ENCODE measurements at regions not wholly inside any gene's neighbourhood (a gene's known extent, or its start where the extent isn't known, plus 50 kb on each side); places are given as distances from the start of the nearest gene placed in this dataset.
"Not testable (repeated sequence)": the region's sequence is repeated elsewhere in the genome, so short reads cannot be mapped to it uniquely, and the experiment has no call there.

DNA sequence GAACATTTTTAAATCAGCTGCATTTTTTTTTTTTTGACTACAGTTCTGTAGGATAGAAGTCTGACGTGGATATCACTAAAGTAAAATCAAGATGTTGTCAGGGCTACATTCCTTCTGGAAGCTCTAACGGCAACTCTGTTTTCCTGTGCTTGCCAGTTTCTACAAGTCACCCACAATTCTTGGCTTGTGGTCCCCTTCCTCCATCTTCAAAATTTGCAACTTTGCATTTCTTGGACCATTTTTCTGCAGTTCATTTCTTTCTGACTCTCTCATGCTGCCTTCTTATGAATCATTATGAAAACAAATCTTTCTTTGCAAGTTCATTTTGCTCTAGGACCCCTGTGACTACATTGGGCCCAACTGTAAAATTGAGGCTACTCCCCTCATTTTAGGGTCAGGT is 367.9 kb downstream of the DSC3 start:
- Histone ChIP-seq H3K9me3 (no peaks in the 10 kb centered on the region), H3K27ac (no peak overlapping the region), H3K4me3 (no peak overlapping the region), H3K27me3 (no peaks in the 10 kb centered on the region), H3K4me1 (no peaks in the 10 kb centered on the region), H3K36me3 (no peaks in the 10 kb centered on the region)
- DNase-seq (ENCODE audit: low spot score in 2 of 2) = no peak
- TF ChIP-seq POLR2A (IDR thresholded peaks at IDR 0.05) = no peak
- no peak for TF ChIP-seq POLR2AphosphoS5 (IDR thresholded peaks at IDR 0.05)
- no peak for TF ChIP-seq EP300 (IDR thresholded peaks at IDR 0.05)
- TF ChIP-seq, protein P1, sequence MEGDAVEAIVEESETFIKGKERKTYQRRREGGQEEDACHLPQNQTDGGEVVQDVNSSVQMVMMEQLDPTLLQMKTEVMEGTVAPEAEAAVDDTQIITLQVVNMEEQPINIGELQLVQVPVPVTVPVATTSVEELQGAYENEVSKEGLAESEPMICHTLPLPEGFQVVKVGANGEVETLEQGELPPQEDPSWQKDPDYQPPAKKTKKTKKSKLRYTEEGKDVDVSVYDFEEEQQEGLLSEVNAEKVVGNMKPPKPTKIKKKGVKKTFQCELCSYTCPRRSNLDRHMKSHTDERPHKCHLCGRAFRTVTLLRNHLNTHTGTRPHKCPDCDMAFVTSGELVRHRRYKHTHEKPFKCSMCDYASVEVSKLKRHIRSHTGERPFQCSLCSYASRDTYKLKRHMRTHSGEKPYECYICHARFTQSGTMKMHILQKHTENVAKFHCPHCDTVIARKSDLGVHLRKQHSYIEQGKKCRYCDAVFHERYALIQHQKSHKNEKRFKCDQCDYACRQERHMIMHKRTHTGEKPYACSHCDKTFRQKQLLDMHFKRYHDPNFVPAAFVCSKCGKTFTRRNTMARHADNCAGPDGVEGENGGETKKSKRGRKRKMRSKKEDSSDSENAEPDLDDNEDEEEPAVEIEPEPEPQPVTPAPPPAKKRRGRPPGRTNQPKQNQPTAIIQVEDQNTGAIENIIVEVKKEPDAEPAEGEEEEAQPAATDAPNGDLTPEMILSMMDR (IDR thresholded peaks at IDR 0.05) = no peak
- 41% methylated on average over 2 of the region's 2 CpGs for WGBS

DNA sequence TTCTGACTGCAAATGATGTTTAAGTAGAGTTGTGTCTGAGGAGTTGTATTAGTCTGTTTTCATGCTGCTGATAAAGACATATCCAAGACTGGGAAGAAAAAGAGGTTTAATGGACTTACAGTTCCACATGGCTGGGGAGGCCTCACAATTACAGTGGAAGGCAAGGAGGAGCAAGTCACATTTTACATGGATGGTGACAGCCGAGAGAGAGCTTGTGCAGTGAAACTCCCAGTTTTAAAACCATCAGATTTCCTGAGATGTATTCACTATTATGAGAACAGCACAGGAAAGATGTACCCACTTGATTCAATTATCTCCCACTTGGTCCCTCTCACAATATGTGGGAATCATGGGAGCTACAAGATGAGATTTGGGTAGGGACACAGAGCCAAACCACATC is 370.1 kb downstream of the DSC3 start:
- WGBS = 74% methylated on average over 1 of the region's 1 CpG
- not testable (repeated sequence) for H3K27me3 ChIP-seq; H3K9me3 ChIP-seq; H3K4me3 ChIP-seq; H3K27ac ChIP-seq; H3K36me3 ChIP-seq; H3K4me1 ChIP-seq; DNase-seq (ENCODE audit: low spot score in 2 of 2)

DNA sequence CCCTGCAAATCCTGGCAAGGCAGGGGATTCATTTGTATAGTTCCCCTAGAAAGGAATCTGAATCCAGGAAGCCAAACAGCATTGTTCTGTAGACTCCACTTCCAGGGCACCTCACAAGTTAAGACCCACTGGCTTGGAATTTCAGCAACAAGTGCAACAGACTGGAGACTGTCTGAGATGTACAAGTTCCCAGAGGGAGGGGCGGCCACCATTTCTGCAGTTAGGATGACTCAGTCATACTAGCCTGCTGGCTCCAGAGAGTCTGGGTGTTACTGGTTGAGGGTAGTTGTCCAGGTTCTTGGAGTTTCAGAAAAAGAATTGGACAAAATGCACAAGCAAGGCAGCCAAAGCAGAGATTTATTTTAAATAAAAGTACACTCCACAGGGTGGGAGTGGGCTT is 384.2 kb downstream of the DSC3 start:
- no peaks in the 10 kb centered on the region for H3K4me1 ChIP-seq
- 100% methylated on average over 1 of the region's 1 CpG for WGBS
- DNase-seq (ENCODE audit: low spot score in 2 of 2) = no peak

DNA sequence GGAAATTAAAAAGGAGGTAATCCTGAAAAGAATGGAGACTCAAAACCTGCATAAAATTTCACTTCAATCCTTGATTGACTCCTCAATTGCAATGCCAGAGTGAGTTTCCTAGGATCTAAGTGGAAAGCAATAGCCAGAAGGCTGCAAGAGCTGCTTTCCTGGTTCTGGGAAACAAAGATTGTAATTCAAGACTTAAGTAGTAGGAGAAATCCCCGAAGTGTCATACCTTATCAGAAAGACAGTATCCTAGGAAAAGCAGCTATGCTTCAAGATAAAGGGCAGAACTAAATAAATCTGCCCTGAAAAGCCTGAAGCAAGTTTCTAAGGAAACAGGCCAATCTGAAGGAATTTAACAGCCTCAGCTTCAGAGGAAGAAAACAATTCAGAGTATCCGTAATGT is 390.2 kb downstream of the DSC3 start:
- Histone ChIP-seq H3K27ac (no peak overlapping the region), H3K4me3 (no peak overlapping the region), H3K27me3 (no peaks in the 10 kb centered on the region), H3K9me3 (no peaks in the 10 kb centered on the region), H3K4me1 (no peaks in the 10 kb centered on the region), H3K36me3 (no peaks in the 10 kb centered on the region)
- TF ChIP-seq, protein P1 (IDR thresholded peaks at IDR 0.05) = no peak
- no peak for TF ChIP-seq EP300 (IDR thresholded peaks at IDR 0.05)
- no peak for TF ChIP-seq POLR2AphosphoS5 (IDR thresholded peaks at IDR 0.05)
- no peak for TF ChIP-seq POLR2A (IDR thresholded peaks at IDR 0.05)
- WGBS = 27% methylated on average over 2 of the region's 2 CpGs
- no peak for DNase-seq (ENCODE audit: low spot score in 2 of 2)

More for the DNA sequence above, 384.2 kb downstream of the DSC3 start:
- Histone ChIP-seq H3K27ac (no peak overlapping the region), H3K36me3 (no peaks in the 10 kb centered on the region), H3K27me3 (no peaks in the 10 kb centered on the region), H3K9me3 (no peaks in the 10 kb centered on the region), H3K4me3 (no peak overlapping the region)
- TF ChIP-seq, protein P1 (IDR thresholded peaks at IDR 0.05) = no peak
- TF ChIP-seq EP300 (IDR thresholded peaks at IDR 0.05) (no peak), POLR2AphosphoS5 (IDR thresholded peaks at IDR 0.05) (no peak), POLR2A (IDR thresholded peaks at IDR 0.05) (no peak)

DNA sequence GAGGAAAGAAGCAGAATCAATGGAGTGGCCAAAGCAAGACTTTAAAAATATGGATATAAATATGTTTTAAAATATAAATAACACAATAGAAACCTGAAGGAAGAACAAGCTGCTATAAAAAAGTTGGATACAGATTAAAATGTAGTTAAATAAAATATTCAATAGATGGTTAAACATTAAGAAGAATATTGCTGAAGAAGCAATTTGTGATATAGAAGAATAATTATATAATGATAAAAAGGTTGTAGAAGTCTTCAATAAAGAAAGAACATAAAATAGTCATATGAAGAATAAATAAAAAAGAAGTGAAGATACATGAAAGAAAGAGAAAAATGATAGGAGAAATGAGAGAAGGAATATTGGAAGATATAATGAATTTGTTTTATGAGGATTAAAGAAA is 392.0 kb downstream of the DSC3 start:
- Histone ChIP-seq H3K9me3 (no peaks in the 10 kb centered on the region), H3K27ac (no peak overlapping the region), H3K36me3 (no peaks in the 10 kb centered on the region), H3K27me3 (no peaks in the 10 kb centered on the region), H3K4me1 (no peaks in the 10 kb centered on the region), H3K4me3 (no peak overlapping the region)
- no peak for TF ChIP-seq EP300 (IDR thresholded peaks at IDR 0.05)
- no peak for TF ChIP-seq POLR2A (IDR thresholded peaks at IDR 0.05)
- DNase-seq (ENCODE audit: low spot score in 2 of 2) = no peak

DNA sequence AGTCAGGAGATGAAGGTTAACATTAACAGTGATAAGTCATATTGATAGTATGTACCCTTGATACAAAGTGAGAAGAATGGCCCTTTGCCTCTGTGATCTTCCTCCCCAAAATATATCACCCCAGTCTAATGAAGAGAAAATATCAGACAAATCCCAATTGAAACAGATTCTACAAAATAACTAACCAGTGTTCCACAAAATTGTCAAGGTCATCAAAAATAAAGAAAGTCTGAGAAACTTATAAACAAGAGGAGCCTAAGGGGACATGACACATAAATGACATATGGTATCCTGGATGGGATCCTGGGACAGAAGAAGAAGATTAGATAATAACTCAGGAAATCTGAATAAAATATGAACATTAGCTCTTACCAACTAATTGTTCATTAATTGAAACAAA is 398.4 kb downstream of the DSC3 start:
- H3K27me3 ChIP-seq = no peaks in the 10 kb centered on the region
- H3K36me3 ChIP-seq = no peaks in the 10 kb centered on the region
- no peak overlapping the region for H3K4me3 ChIP-seq
- H3K4me1 ChIP-seq = no peaks in the 10 kb centered on the region
- TF ChIP-seq, protein P1 (IDR thresholded peaks at IDR 0.05) = no peak
- no peak for TF ChIP-seq POLR2AphosphoS5 (IDR thresholded peaks at IDR 0.05)
- TF ChIP-seq POLR2A (IDR thresholded peaks at IDR 0.05) = no peak
- TF ChIP-seq EP300 (IDR thresholded peaks at IDR 0.05) = no peak
- H3K27ac ChIP-seq = no peak overlapping the region
- no peak for DNase-seq (ENCODE audit: low spot score in 2 of 2)
- H3K9me3 ChIP-seq = no peaks in the 10 kb centered on the region
